ENCODE measurements at regions not wholly inside any gene's neighbourhood (a gene's known extent, or its start where the extent isn't known, plus 50 kb on each side); places are given as distances from the start of the nearest gene placed in this dataset.

GRCh38 chr4:185869427-185869826 is 57.4 kb upstream of the SORBS2 start:
- no peaks in the 10 kb centered on the region for H3F3A ChIP-seq (ENCODE audit: low read length, unreplicated experiment)
- no peaks in the 10 kb centered on the region for H4K20me1 ChIP-seq (ENCODE audit: low read length)
- BruUV-seq (replicated peaks), result no TSS peak
- no peak for ATAC-seq
- no peak overlapping the region for H2AFZ ChIP-seq (ENCODE audit: low read length)
- no peaks in the 10 kb centered on the region for H3K79me2 ChIP-seq (ENCODE audit: low read length)
- H3K9me3 ChIP-seq (ENCODE audit: low read length), result no peaks in the 10 kb centered on the region
- peaks cover 30% of the 10 kb centered on the region for H3K4me1 ChIP-seq (ENCODE audit: insufficient read depth, low read length)
- POLR2A ChIA-PET (ENCODE audit: unreplicated experiment), result no interaction called here
- H3K36me3 ChIP-seq (ENCODE audit: low read depth, low read length), result no peaks in the 10 kb centered on the region
- no peak overlapping the region for H3K4me3 ChIP-seq (ENCODE audit: low read length)
- intact Hi-C loops (cut with micrococcal nuclease), result loop anchor here (5.0 kb wide), 1 partner anchor 43 kb away; no protein-coding TSS in a partner anchor
- H3K9ac ChIP-seq (ENCODE audit: low read length), result no peak overlapping the region
- DNase-seq, result no peak
- CTCF ChIA-PET, result no interaction called here
- no peak overlapping the region for H3K4me2 ChIP-seq (ENCODE audit: low read length)
- no peaks in the 10 kb centered on the region for H3K27me3 ChIP-seq (ENCODE audit: low read length)
- H3K27ac ChIP-seq (ENCODE audit: low read length), result no peak overlapping the region
- H3K9me2 ChIP-seq (replicated peaks; ENCODE audit: low read length), result no peaks in the 10 kb centered on the region
- TF ChIP-seq CTCF (conservative IDR thresholded peaks at IDR 0.05; ENCODE audit: low read depth, low read length), result no peak
- TF ChIP-seq EZH2phosphoT487 (IDR thresholded peaks at IDR 0.05; ENCODE audit: borderline replicate concordance, low read length), result no peak
- no peak for TF ChIP-seq EZH2 (IDR thresholded peaks at IDR 0.05; ENCODE audit: low read length, unreplicated experiment)

GRCh38 chr4:185870366-185870765 is 58.4 kb upstream of the SORBS2 start:
- H3K9me2 ChIP-seq (replicated peaks; ENCODE audit: low read length), result no peaks in the 10 kb centered on the region
- no peak overlapping the region for H3K27ac ChIP-seq (ENCODE audit: low read length)
- no peak for DNase-seq
- H2AFZ ChIP-seq (ENCODE audit: low read length), result no peak overlapping the region
- no peak overlapping the region for H3K4me3 ChIP-seq (ENCODE audit: low read length)
- no peaks in the 10 kb centered on the region for H3K36me3 ChIP-seq (ENCODE audit: low read depth, low read length)
- ATAC-seq, result no peak
- peaks cover 36% of the 10 kb centered on the region for H3K4me1 ChIP-seq (ENCODE audit: insufficient read depth, low read length)
- no peaks in the 10 kb centered on the region for H3K79me2 ChIP-seq (ENCODE audit: low read length)
- no peak for TF ChIP-seq EZH2 (IDR thresholded peaks at IDR 0.05; ENCODE audit: low read length, unreplicated experiment)
- TF ChIP-seq EZH2phosphoT487 (IDR thresholded peaks at IDR 0.05; ENCODE audit: borderline replicate concordance, low read length), result no peak
- no peak for TF ChIP-seq CTCF (conservative IDR thresholded peaks at IDR 0.05; ENCODE audit: low read depth, low read length)
- H3K4me2 ChIP-seq (ENCODE audit: low read length), result no peak overlapping the region
- no peaks in the 10 kb centered on the region for H3F3A ChIP-seq (ENCODE audit: low read length, unreplicated experiment)
- no peaks in the 10 kb centered on the region for H4K20me1 ChIP-seq (ENCODE audit: low read length)
- intact Hi-C loops (cut with micrococcal nuclease), result no loop called here
- no TSS peak for BruUV-seq (replicated peaks)
- H3K9me3 ChIP-seq (ENCODE audit: low read length), result no peaks in the 10 kb centered on the region
- H3K27me3 ChIP-seq (ENCODE audit: low read length), result no peaks in the 10 kb centered on the region
- ChIA-PET POLR2A (ENCODE audit: unreplicated experiment) (no interaction called here), CTCF (no interaction called here)
- H3K9ac ChIP-seq (ENCODE audit: low read length), result no peak overlapping the region

DNA sequence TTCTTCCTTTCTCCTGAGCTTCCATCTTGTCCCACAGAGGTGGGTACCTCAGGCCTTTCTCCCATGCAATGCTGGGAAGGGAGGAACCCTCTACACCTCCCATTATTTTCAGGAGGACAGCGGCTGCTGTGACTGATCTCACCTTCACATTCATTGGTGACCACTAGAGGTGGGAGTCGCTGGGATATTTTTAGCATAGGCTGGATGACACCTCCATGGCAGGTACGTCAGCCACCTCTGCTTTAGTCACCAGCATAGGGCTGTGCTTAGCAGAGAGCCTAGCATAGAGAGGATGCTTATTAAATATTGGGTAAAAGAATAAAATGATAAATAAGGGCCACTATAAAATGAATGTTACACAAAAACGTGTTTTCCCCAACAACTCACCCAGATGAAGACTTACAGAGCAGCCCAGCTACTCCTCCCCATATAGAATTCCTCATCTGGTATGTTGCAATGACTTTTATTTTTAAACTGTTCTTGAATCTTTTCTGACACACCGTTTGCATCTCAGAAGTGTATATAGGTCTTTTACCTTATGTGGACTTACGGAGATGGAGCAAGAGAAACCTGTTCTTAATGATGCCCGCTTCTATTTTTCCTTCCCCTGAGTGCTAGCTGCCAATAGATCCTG is 60.9 kb upstream of the SORBS2 start:
- H3K27ac ChIP-seq (ENCODE audit: low read length), result no peak overlapping the region
- no peaks in the 10 kb centered on the region for H4K20me1 ChIP-seq (ENCODE audit: low read length)
- H3K9me2 ChIP-seq (replicated peaks; ENCODE audit: low read length), result no peaks in the 10 kb centered on the region
- H3K9me3 ChIP-seq (ENCODE audit: low read length), result no peaks in the 10 kb centered on the region
- ChIA-PET POLR2A (ENCODE audit: unreplicated experiment) (no interaction called here), CTCF (no interaction called here)
- H3K27me3 ChIP-seq (ENCODE audit: low read length), result no peaks in the 10 kb centered on the region
- H3K4me2 ChIP-seq (ENCODE audit: low read length), result no peak overlapping the region
- ATAC-seq (no peak), DNase-seq (no peak)
- intact Hi-C loops (cut with micrococcal nuclease), result no loop called here
- H3F3A ChIP-seq (ENCODE audit: low read length, unreplicated experiment), result no peaks in the 10 kb centered on the region
- no peak overlapping the region for H2AFZ ChIP-seq (ENCODE audit: low read length)
- no TSS peak for BruUV-seq (replicated peaks)
- TF ChIP-seq EZH2phosphoT487 (IDR thresholded peaks at IDR 0.05; ENCODE audit: borderline replicate concordance, low read length) (no peak), EZH2 (IDR thresholded peaks at IDR 0.05; ENCODE audit: low read length, unreplicated experiment) (no peak), CTCF (conservative IDR thresholded peaks at IDR 0.05; ENCODE audit: low read depth, low read length) (no peak)
- no peak overlapping the region for H3K4me3 ChIP-seq (ENCODE audit: low read length)
- no peaks in the 10 kb centered on the region for H3K79me2 ChIP-seq (ENCODE audit: low read length)
- H3K4me1 ChIP-seq (ENCODE audit: insufficient read depth, low read length), result peaks cover 25% of the 10 kb centered on the region
- no peak overlapping the region for H3K9ac ChIP-seq (ENCODE audit: low read length)
- no peaks in the 10 kb centered on the region for H3K36me3 ChIP-seq (ENCODE audit: low read depth, low read length)

Measured in PC-3 (cell line).